Natural killer cell (primary cell): ENCODE measurements at regions not wholly inside any gene's neighbourhood (a gene's known extent, or its start where the extent isn't known, plus 50 kb on each side); places are given as distances from the start of the nearest gene placed in this dataset.

ENCODE experiments used
- ATAC-seq, 3 donors: fragments of 150-1000 bp in 2 of 3; fragments of 200-7000 bp in 1 of 3; cut with Tn5 transposase; 1 replicate in 1 of 3; 2 replicates in 2 of 3; pipeline ENCODE4 v1.10.0; 2021; ENCODE audit warnings: mild to moderate bottlenecking in 2 of 3, moderate library complexity in 2 of 3
- DNase-seq, 2 donors: peaks; one replicate each; pipeline versions ENCODE4 v3.0.0 to v3.0.0-alpha.2; 2013 to 2021; ENCODE audit warnings: mixed read lengths in 1 of 2
- H3K27ac ChIP-seq: one replicate; pipeline ENCODE4 v1.5.1; 2013; ENCODE audit warnings: mild to moderate bottlenecking, low read length
- H3K27me3 ChIP-seq: one replicate; pipeline ENCODE4 v1.6.1; 2013; ENCODE audit warnings: low read length; ENCODE audit not compliant: control insufficient read depth, insufficient read depth
- H3K36me3 ChIP-seq: one replicate; pipeline ENCODE4 v1.6.1; 2013; ENCODE audit warnings: low read length; ENCODE audit not compliant: control insufficient read depth, insufficient read depth
- H3K4me1 ChIP-seq: one replicate; pipeline ENCODE4 v1.6.1; 2013; ENCODE audit warnings: low read length; ENCODE audit not compliant: control insufficient read depth, insufficient read depth
- H3K4me3 ChIP-seq: one replicate; pipeline ENCODE4 v1.5.1; 2013; ENCODE audit warnings: low read length
- H3K9me3 ChIP-seq: one replicate; pipeline ENCODE4 v1.6.1; 2013; ENCODE audit warnings: low read length; ENCODE audit not compliant: control insufficient read depth, insufficient read depth
- H3K27ac Mint-ChIP-seq, 2 donors: one replicate each; pipeline ENCODE4 v1.8.0; 2022; ENCODE audit warnings: mild to moderate bottlenecking in 2 of 2, mixed read lengths in 2 of 2, moderate library complexity in 1 of 2
- H3K27me3 Mint-ChIP-seq, 2 donors: one replicate each; pipeline ENCODE4 v1.8.0; 2022; ENCODE audit warnings: low read depth in 2 of 2, mixed read lengths in 2 of 2
- H3K36me3 Mint-ChIP-seq: one replicate; pipeline ENCODE4 v1.8.0; 2022; ENCODE audit warnings: mixed read lengths
- H3K4me1 Mint-ChIP-seq, 2 donors: one replicate each; pipeline ENCODE4 v1.8.0; 2022; ENCODE audit warnings: mixed read lengths in 2 of 2
- H3K4me3 Mint-ChIP-seq: one replicate; pipeline ENCODE4 v1.8.0; 2022; ENCODE audit warnings: mild to moderate bottlenecking, moderate library complexity, mixed read lengths
- H3K9me3 Mint-ChIP-seq, 2 donors: one replicate each; pipeline ENCODE4 v1.8.0; 2022; ENCODE audit warnings: mixed read lengths in 2 of 2
- CTCF ChIP-seq: fragments of 200-600 bp; IDR thresholded peaks from one replicate; pipeline ENCODE4 v1.8.0; 2022; ENCODE audit warnings: antibody characterized with exemption
- WGBS: methylation state at CpG from one replicate; pipeline ENCODE4 v1.1.7; 2013; ENCODE audit warnings: missing lambda C conversion rate; ENCODE audit not compliant: insufficient coverage; 5-methylcytosine and 5-hydroxymethylcytosine counted together
- intact Hi-C: fragments of 100-400 bp; cut with micrococcal nuclease; formaldehyde crosslinking; loops from one replicate; pipeline ENCODE4 v1.14.2; 2022

- H3K36me3 ChIP-seq = no peaks in the 10 kb centered on the region
- no peak for TF ChIP-seq CTCF
- Mint-ChIP-seq H3K27me3 (no peaks in the 10 kb centered on the region), H3K4me3 (no peak overlapping the region), H3K9me3 (peaks cover 26 to 30% of the 10 kb centered on the region in 2 donors), H3K4me1 (no peaks in the 10 kb centered on the region), H3K27ac (no peak overlapping the region), H3K36me3 (peaks cover 8% of the 10 kb centered on the region)
- ATAC-seq = no peak
- intact Hi-C loops = no loop called here
- peaks cover 15% of the 10 kb centered on the region for H3K9me3 ChIP-seq
- H3K4me3 ChIP-seq = no peak overlapping the region
- no peak overlapping the region for H3K27ac ChIP-seq
- H3K27me3 ChIP-seq = no peaks in the 10 kb centered on the region
- DNase-seq = no peak
- no CpG with 5 or more reads among the region's 1 CpG for WGBS
- H3K4me1 ChIP-seq = no peaks in the 10 kb centered on the region
Measured at GRCh38 chr18:67742954-67743353, 226.4 kb upstream of the DSEL start.

- intact Hi-C loops = no loop called here
- H3K4me1 Mint-ChIP-seq = no peaks in the 10 kb centered on the region
- DNase-seq (no peak), ATAC-seq (no peak)
- H3K4me3 Mint-ChIP-seq = no peak overlapping the region
- no peaks in the 10 kb centered on the region for H3K27me3 Mint-ChIP-seq
- H3K27ac Mint-ChIP-seq = no peak overlapping the region
- Histone ChIP-seq H3K4me1 (no peaks in the 10 kb centered on the region), H3K27me3 (no peaks in the 10 kb centered on the region), H3K27ac (no peak overlapping the region), H3K9me3 (peaks cover 15% of the 10 kb centered on the region), H3K36me3 (no peaks in the 10 kb centered on the region), H3K4me3 (no peak overlapping the region)
- H3K36me3 Mint-ChIP-seq = peaks cover 8% of the 10 kb centered on the region
- no peak for TF ChIP-seq CTCF
- peaks cover 25 to 30% of the 10 kb centered on the region in 2 donors for H3K9me3 Mint-ChIP-seq
- 90% methylated on average over 7 of the region's 7 CpGs for WGBS
Measured at GRCh38 chr18:67742525-67742924, 226.0 kb upstream of the DSEL start.

- no peaks in the 10 kb centered on the region for H3K27me3 ChIP-seq
- no peak for TF ChIP-seq CTCF
- intact Hi-C loops = no loop called here
- H3K9me3 ChIP-seq = no peaks in the 10 kb centered on the region
- H3K4me1 ChIP-seq = no peaks in the 10 kb centered on the region
- no peaks in the 10 kb centered on the region for H3K36me3 ChIP-seq
- Mint-ChIP-seq H3K36me3 (no peaks in the 10 kb centered on the region), H3K27me3 (no peaks in the 10 kb centered on the region), H3K27ac (no peak overlapping the region), H3K4me3 (no peak overlapping the region), H3K4me1 (no peaks in the 10 kb centered on the region), H3K9me3 (peaks cover 11 to 17% of the 10 kb centered on the region in 2 donors)
- no peak overlapping the region for H3K27ac ChIP-seq
- 72% methylated on average over 6 of the region's 6 CpGs for WGBS
- no peak for ATAC-seq
- no peak for DNase-seq
- H3K4me3 ChIP-seq = no peak overlapping the region
Measured at GRCh38 chr18:67735506-67735905, 219.0 kb upstream of the DSEL start.

DNA sequence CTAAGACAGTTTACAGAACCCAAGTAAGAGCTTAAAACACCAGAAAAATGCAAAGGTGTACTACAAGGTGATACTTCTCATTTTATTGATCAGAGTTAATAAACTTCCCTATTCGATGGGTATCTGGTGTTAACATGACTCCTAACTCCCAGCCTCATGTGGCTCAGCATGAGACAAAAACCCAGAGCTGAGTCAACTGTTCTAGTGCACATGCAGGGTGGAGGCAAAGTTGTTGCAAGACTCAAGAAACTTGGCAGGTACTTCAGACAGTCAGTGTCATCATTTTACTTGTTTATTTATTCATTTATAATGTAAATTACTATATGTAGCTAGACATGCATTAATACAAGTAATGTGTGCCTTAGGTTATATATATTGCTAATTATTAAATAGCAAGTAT lies 216.6 kb upstream of the DSEL start:
- H3K9me3 ChIP-seq = no peaks in the 10 kb centered on the region
- Mint-ChIP-seq H3K27me3 (no peaks in the 10 kb centered on the region), H3K9me3 (peaks cover 13 to 17% of the 10 kb centered on the region in 2 donors), H3K27ac (no peak overlapping the region), H3K4me3 (no peak overlapping the region), H3K36me3 (no peaks in the 10 kb centered on the region), H3K4me1 (no peaks in the 10 kb centered on the region)
- DNase-seq (no peak), ATAC-seq (no peak)
- H3K27ac ChIP-seq = no peak overlapping the region
- TF ChIP-seq CTCF = no peak
- H3K4me1 ChIP-seq = no peaks in the 10 kb centered on the region
- H3K36me3 ChIP-seq = no peaks in the 10 kb centered on the region
- H3K27me3 ChIP-seq = no peaks in the 10 kb centered on the region
- intact Hi-C loops = no loop called here
- H3K4me3 ChIP-seq = no peak overlapping the region
- WGBS = 43% methylated on average over 1 of the region's 1 CpG
